LNCAP (cell line): ENCODE measurements at regions not wholly inside any gene's neighbourhood (a gene's known extent, or its start where the extent isn't known, plus 50 kb on each side); places are given as distances from the start of the nearest gene placed in this dataset.

Source experiments
- CTCF ChIP-seq: fragments of 450-650 bp; IDR thresholded peaks from 2 replicates; pipeline ENCODE4 v1.5.1; 2017; ENCODE audit warnings: mild to moderate bottlenecking

GRCh38 chr4:43244688-43245382, 352.3 kb downstream of the GRXCR1 start:
- TF ChIP-seq CTCF, result no peak

GRCh38 chr4:43251841-43252240, 359.3 kb downstream of the GRXCR1 start:
- TF ChIP-seq CTCF, result no peak

GRCh38 chr4:43253541-43253940, 361.0 kb downstream of the GRXCR1 start:
- no peak for TF ChIP-seq CTCF

GRCh38 chr4:43264730-43265129, 372.2 kb downstream of the GRXCR1 start:
- TF ChIP-seq CTCF, result no peak

GRCh38 chr4:43271946-43272345, 379.4 kb downstream of the GRXCR1 start:
- TF ChIP-seq CTCF, result no peak

GRCh38 chr4:43274376-43274775, 381.9 kb downstream of the GRXCR1 start:
- no peak for TF ChIP-seq CTCF

GRCh38 chr4:43275779-43276178, 383.3 kb downstream of the GRXCR1 start:
- no peak for TF ChIP-seq CTCF

GRCh38 chr4:43276321-43276720, 383.8 kb downstream of the GRXCR1 start:
- TF ChIP-seq CTCF, result no peak
